ENCODE measurements at regions not wholly inside any gene's neighbourhood (a gene's known extent, or its start where the extent isn't known, plus 50 kb on each side); places are given as distances from the start of the nearest gene placed in this dataset.
"Not testable (repeated sequence)": the region's sequence is repeated elsewhere in the genome, so short reads cannot be mapped to it uniquely, and the experiment has no call there.

DNA sequence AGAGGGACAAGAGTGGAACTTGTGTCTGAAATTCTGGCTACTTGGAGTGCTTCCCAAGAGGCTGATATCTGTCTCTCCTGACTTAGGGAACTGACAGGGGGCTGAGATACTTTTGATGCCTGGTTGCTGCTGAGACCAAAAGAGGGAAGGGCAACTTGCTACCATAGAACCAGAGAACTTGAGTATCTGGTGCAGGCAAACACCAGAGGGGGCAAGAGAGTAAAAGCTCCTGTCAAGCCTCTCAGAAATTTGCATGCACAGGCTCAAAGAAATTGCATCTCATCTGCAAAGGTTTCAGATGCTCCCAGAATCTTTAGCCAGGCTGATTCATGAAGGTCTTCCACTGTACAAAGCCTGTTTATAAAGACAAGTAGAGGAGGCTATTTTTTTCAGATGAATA lies 391.3 kb upstream of the FOXG1 start:
- no peak for DNase-seq

DNA sequence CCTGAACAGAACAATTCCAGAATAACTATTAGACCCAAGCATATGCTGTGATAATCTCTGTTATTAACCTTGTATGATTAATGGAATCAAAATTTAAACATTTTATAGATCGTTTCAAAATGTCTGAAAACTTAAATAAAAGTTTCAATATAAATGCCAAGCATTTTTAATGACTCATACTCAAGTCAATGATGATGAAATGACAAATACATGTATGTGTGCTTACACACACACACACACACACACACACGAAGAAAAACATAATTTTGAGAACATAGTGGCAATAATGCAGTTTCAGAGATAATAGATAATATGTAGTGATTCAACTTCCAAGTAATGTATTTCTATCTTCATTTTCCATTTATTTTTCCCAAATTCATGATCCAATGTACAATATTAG lies 384.9 kb upstream of the FOXG1 start:
- no peak for DNase-seq

DNA sequence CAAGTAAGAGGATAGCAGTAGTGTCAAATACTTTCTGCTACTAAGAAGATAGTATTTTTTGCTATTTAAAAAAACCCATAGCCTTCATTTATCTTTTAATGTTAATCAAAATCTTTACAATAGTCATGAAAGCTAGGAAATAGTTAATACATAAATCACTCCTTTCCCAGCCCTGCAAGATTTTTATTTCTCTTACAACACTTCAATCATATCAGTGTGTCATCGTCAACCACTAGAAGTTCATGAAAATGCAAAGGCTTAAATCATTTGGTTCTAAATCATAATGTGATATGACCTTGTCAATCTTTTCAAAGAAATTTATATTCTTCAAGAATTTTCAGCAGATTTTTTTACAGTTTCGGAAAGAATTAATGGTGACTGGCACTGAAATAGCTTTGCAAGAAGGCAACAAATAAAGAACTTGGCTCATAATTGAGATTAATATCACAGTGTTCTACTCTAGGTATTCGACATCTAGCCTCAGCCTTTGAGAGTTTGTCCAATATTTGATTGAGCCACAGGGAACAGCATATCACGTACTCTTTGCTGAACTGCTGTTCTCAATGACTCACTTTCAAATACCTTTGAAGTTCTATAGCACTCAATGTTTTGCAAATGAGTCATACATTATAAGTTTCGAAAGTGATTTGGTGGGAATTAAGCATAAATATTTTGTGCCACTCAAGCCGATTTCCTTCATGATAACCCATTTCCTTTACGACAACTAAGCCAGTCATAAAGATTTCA lies 384.0 kb upstream of the FOXG1 start:
- DNase-seq = no peak

DNA sequence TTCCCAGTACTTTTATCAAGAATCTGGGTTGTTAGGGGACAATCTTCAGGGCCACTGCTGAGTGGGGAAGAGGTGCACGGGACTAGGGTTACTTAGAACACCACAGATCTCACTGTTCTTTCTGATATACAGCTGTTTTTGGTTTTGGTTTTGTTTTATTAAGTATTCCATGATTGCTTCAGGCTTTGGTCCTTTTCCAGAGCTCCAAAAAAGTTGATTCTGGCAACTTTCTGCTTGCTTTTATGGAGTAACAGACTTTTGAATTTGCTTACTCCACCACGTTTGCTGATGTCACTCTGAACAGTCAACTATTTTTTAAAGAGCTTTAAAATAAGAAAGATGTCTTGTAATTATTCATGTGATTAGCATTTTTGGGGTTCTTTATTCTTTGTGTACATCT lies 368.1 kb upstream of the FOXG1 start:
- DNase-seq = no peak

DNA sequence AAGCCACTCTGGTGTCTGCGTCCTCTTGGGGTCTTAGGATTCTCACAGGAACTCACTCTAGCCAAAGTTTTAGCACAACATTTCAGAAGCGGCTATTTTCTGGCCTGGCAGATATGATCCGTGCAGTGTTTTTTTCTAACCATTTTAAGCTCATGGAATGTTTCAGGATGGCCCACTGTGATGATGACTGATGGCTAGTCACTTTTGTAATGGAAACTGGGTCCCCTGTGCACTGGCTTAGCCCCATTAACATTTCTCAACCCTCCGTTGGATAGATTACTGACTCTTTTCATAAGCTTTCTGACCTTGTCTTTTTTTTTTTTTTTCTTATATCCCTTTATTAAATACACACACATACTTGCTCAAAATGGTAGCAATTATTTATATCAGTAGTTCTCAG lies 364.9 kb upstream of the FOXG1 start:
- DNase-seq = not testable (repeated sequence)

DNA sequence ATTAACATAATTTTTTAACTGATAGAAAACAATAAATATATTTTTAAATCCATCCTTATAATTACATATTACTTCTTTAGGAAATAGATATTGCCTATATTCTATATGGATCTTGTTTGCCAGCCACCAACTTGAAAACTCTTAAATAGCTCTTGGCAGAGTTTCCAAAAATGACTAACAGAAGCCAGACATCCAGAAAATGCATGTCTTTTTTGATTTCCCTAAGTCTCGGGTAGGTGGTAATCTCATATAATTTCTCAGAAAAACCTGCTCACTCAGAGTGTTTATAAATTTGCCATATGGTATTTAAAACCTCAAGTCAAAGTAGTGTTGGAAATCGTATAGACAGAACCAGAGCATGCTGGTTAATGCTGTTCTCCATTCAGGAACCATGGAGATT lies 360.4 kb upstream of the FOXG1 start:
- DNase-seq = no peak

DNA sequence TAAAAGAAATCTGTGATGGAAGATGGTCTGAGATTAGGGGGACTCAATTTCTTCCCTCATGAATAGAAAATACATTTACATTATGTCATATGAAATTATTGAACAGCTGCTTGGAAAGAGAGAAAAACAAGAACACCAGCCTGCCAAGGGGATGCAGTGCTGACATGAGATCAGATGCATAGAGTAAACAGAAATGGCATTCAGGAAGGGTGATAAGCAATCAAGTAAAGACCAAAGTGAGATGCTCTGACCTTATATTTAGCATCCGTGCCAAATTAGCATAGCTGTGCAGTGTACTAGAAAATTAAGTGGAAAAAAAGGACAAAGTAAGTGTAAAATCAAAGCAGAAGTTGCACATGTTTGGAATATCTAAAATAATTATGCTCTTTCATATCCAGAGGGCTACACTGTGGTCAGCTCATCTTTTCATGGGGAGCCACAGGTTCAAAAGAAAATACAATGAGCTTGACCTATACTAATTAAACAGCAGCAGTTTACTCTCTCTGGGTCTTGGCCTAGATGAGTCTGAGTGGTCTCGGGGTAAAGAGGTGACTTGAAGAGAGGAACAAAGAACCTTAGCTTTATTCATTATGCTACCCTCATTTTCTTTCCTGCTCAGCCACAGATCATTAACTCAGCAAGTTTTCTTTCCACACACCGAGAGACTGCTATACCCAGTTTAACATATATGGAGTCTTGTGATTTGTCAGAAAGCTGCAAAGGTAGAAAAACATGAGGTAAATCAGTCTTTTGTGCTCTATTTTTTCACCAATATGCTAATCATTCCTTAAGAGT lies 359.4 kb upstream of the FOXG1 start:
- no peak for DNase-seq

DNA sequence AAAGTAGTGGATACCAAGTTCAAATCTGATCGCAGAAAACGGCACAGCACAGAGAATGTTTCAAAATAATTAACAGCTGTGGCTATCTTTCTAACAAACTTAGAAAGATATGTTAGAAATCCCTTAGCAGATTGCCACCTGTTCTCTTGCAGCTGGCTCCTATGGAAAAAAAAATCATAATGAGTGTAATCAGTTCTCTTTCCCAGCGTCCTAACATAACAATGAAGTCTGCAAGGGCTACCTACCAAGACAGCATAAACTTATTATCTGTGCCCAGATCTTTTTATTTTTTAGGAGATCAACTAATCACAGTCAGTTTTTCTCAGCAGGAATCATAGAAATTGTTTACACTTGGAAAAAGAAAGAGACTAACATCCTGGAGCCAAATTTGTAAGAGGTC lies 358.6 kb upstream of the FOXG1 start:
- DNase-seq = no peak

DNA sequence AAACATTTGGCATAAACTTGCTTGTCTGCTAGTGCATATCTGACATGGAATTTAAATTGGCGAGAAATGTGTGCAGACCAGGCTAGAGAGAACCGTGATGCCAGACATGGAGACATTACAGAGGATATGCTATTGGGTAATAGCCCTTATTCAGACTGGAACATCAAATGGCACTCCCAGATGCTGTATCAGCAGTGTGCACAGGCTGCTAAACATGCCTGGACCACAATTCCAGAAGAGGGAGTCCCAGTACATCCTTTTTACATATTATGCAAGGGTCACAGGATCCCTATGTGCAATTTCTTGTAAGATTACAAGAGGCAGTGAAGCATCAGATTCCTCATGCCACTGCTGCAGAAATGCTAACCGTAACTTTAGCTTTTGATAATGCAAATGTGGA lies 354.5 kb upstream of the FOXG1 start:
- DNase-seq = no peak

DNA sequence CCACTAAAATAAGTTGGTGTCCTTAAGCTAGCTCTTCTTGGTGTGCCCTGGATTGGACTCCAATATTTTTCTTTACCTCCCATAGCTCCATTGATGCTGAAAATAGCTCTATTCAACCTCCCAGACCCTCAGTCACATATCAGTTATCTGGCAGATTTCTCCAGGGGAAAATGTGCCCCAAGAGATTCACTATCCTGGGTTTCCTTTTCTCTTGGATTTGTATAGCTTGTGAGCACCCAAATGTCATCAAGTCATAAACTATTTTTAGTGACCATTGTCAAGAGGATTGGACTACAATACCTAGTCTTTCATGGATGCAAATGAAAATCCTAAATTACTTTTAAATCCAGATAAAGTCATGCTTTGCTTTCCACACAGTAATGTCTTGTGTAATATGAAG lies 339.6 kb upstream of the FOXG1 start:
- no peak for DNase-seq

DNA sequence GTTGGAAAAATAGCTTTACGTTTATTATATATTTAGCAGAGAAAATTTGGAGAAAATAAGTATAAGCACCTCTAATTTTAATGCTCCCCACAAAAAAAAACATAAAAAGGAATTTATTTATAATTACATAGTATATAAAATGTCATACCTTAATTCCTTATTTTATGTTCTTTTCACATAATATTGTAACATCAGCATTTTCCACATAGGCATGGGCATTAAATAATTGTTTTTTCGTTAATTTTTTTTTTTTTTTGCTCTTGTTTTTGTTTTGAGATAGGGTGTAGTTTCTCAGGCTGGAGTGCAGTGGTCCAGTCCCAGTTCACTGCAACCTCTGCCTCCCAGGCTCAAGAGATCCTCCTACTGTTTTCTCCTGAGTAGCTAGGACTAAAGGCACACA lies 329.8 kb upstream of the FOXG1 start:
- DNase-seq = no peak

DNA sequence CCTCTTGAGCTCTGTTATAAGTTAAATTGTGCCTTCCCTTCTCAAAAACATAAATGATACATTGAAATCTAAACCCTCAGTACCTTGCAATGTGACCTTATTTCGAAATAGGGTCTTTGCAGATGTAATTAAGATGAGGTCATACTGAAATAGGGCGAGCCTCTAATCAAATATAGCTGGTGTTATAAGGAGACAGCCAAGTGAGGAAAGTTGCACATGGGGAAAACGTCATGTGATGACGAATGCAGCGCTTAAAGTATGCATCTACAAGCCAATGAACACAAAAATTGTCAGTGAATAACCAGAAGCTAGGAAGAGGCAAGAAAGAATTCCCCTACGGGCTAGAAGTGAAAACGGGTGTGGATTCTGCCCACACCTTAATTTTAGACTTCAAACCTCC lies 305.2 kb upstream of the FOXG1 start:
- DNase-seq = no peak

DNA sequence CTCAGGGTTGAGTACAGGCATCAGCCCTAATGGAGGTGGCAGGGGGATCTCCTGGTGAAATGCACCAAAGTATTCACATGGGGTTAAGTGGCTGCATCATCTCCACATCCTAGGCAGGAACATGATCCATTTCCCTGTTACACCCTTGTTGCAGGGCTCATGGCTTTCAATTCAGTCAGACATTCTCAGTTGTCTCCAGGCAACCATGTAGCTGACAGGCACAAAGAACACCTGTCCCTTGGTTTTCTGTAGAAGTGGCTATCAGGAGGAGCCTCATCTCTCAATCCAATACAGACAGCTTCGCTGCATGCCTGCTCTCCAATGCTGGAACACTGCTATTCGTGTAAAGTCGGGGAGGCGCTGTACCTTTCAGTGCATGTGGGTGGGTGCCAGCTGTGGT lies 299.0 kb upstream of the FOXG1 start:
- DNase-seq = no peak

DNA sequence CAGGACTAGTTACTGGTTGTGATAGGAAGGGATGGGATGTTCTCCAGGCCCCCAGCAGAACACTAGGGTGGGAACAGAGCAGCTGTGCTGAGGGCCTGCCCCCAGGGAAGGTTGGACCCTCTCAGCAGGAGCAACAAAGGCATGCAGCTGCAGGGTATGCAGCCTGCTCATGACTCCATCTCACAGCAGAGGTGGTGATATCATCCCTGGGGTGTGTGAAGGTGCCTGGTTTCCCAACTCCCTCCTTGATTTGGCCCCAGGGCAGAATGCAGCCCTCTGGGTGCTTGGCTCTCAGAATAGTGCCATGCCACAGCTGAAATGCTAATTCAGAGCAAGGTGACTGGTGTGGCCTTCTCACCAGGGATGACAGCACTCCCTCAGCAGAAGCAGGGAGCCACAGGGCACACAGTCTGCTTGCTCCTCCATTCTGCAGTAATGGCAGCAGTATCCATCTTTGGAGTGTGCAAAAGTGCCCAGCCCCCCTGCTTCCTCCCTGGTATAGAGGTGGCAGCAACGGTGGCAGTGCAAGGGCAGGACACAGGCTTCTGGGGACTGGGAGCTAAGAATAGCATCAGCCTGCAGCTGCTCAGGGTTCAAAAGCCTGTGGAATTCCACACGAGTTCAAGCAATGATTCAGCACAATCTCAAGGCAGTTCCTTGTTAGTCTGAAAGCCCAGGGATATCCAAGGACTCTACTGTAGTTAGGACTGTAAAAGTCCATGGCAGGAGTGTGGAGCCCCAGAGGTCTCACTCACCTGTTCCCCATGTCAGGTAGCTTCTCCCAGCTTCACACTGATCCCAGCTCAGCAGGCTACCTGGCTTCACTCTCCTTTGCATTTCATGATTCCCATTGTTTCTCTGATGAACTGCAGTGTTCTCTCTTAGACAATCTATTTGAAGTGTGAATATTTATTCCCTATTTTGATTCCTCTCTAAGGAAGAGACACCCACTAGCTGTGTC lies 298.1 kb upstream of the FOXG1 start:
- no peak for DNase-seq

DNA sequence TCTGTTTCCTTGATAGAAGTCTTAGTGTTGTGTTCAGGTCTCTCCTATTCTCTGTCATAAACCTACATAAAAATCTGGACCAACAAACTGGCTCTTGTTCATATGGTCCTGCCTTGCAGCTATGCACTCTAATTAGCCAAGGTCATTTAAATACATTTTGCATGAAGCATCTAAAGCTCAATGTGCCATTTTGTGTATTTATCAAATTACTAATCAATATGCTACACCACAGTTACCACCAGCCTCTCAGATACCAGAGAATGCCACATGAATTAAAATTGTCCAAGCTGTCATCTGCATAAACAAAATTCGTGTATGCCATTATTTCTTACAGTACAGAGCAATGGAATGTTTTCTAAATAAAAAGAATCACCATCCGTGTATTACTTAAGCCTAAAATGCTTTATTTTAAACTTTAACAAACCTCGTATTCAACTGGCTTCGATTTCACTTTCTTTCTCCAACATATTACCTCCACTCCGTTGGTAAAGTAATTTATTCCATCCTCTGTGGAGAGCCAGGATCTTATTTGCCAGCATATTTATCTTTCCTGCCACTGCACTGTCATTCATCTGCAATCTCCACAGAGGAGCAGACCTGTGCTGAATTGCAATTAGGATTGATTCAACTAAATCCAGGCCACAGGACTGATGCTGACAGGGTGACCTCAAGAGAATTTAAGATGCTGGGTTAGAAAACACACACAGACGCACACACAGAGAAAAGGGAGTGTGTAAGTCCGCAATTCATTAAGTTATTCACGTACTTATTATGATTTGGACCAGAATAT lies 284.1 kb upstream of the FOXG1 start:
- DNase-seq = no peak

DNA sequence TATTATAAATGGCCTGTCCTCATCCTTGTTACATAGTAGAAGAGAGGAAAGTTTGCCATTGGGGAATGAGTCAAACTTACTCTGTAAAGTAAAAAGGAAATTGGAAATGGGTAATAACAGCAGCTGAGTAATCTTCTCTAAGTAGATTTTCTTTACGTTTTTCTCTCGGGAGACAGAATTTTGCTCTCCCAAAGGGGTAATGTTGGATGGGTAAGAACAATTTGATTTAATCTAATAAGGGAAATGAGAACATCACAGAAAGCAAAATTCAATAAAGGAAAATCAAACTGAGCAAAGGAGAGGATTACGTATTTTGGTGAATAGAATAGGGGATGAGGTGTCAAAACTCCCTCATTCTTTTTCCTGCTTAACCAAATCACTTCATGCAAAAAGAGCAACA lies 283.1 kb upstream of the FOXG1 start:
- no peak for DNase-seq

DNA sequence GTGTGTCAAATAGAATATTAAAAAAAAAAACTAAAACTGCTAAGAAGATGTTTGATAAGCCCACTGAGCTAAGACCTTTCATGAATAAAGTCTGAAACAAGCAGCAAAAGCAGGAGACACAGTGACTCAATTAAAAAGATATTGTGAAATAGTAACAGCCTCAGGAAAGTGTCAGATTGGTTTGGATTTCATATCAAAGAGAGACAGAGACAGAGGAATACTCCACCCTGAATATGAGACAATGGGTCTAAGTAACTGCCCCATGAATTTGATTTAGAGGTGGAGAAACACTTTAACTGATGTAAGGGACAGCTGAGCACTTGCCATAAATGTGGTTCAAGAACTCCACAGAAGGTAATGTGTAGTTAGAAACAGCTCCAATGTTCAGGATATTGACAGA lies 277.9 kb upstream of the FOXG1 start:
- no peak for DNase-seq

DNA sequence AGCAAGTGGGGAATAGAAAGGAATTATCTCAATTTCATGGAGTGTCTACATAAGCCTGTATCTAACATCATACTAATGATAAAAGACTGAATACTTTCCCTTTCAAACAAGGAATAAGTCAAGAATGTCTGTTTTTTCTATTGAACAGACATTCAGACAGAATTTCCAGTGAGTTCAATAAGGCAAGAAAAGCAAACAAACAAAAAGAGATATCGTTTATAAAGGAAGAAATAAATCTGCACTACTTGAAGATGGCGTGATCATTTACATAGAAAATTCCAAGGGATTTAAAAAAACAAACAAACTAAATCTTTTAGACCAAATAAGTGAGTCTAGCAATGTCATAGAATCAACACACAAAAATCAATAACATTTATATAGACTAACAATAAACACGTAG lies 273.1 kb upstream of the FOXG1 start:
- no peak for DNase-seq

DNA sequence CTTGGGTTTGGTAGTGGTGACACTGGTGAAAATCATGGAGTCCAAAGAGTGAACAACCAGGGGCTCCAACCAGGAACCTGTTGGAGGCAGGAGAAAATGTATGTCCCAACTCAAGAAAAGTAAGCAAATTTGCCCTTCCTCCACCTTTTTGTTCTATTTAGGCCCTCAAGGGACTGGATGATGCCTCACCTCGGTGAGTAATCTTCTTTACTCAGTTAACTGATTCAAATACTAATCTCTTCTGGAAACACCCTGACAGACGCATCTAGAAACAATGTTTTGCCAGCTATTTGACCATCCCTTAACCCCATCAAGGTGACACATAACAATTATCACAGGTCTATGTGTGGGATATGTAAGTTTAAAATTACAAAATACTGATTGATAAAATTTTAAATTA lies 272.4 kb upstream of the FOXG1 start:
- DNase-seq = no peak

DNA sequence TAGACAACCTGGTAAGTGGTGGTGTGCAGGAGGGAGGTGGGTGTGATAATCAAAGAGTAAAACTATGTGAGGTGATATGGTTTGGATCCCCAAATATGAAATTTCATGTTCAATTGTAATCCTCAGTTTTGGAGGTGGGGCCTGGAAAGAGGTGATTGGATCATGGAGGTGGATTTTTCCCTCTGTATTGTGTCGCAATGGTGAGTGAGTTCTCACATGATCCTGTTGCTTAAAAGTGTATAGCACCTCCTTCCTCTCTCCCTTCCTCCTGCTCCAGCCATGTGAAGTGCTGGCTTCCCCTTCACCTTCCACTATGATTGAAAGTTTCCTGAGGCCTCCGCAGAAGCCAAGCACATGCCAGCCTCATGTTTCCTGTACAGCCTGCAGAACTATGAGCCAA lies 270.2 kb upstream of the FOXG1 start:
- no peak for DNase-seq

DNA sequence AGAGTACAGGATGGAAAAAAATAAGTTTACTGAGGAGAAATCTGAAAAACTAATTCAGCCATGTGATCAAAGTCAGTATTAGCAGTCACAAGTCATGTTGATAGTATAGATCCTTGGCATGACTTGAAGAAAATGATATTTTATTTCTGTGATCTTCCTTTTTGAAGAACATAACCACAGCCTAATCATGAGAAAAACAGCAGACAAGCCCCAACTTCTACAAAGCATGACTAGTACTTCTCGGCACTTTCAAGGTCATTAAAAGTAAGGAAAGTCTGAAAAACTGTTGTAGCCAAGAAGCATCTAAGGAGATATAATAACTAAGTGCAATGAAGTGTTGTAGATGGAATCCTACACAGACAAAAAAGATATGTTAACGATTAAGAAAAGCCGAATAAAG lies 264.1 kb upstream of the FOXG1 start:
- DNase-seq = no peak

DNA sequence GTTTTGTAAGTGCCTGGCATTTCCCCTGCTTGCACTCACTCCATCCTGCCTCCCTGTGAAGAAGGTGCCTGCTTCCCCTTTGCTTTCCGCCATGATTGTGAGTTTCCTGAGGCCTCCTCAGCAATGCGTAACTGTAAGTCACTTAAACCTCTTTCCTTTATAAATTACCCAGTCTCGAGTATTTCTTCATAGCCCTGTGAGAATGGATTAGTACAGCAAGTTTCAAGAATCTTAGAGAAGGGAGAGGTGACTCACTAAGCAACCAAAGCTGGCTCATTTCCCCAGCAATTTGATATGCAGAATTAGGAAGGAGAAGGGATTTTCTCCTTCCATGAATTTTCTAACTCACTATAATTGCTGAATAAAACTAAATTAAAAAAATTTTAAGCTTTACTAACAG lies 251.0 kb upstream of the FOXG1 start:
- DNase-seq = no peak

DNA sequence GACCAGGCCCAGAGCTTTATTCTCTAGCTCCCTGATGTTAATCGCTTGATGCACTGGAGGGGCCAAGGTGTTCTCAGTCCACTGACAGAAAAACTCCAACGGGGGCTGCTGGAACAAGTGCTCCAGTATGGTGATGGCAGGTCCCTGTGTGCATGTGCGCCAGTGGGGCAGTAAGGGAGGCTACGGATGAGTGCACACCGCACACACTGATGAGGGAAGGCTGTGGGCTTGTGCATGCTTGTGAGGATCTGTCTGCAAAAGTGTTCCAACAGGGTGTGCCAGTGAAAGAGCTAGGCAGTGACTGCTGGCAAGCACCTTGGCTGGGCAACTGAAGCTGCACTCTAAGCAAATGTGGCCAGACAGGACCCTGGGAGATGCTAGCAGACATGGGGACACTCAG lies 229.7 kb upstream of the FOXG1 start:
- no peak for DNase-seq

Measured in NCI-H1930 (cell line).